CD14-positive monocyte (primary cell): ENCODE measurements at regions not wholly inside any gene's neighbourhood (a gene's known extent, or its start where the extent isn't known, plus 50 kb on each side); places are given as distances from the start of the nearest gene placed in this dataset.
A peak's percentile ranks its signal among the peaks of the same experiment; 100 is the strongest.
"Not testable (repeated sequence)": the region's sequence is repeated elsewhere in the genome, so short reads cannot be mapped to it uniquely, and the experiment has no call there.

Experiments
- DNase-seq, 3 donors: peaks; one replicate each; pipeline ENCODE4 v3.0.0-alpha.2; 2011 to 2022
- H2AFZ ChIP-seq: 2 replicates; pipeline ENCODE4 v1.6.0; 2012; ENCODE audit warnings: mild to moderate bottlenecking, low read depth, low read length, inconsistent platforms; ENCODE audit not compliant: insufficient read depth, poor library complexity, severe bottlenecking
- H3K27ac ChIP-seq, 2 donors: 1 replicate in 1 of 2; 2 replicates in 1 of 2; pipeline ENCODE4 v1.5.1; 2012 to 2013; ENCODE audit warnings: low read length in 2 of 2, control low read depth in 1 of 2, inconsistent platforms in 1 of 2, low read depth in 1 of 2, mild to moderate bottlenecking in 1 of 2
- H3K27me3 ChIP-seq, 2 donors: one replicate each; pipeline versions ENCODE4 v1.6.0 to v1.6.1; 2011 to 2013; ENCODE audit warnings: low read length in 2 of 2; ENCODE audit not compliant: control insufficient read depth in 2 of 2, insufficient read depth in 2 of 2
- H3K36me3 ChIP-seq, 2 donors: replicated peaks in 1 of 2; 1 replicate in 1 of 2; 2 replicates in 1 of 2; pipeline versions ENCODE4 v1.5.1 to v1.6.1; 2012 to 2013; ENCODE audit warnings: low read length in 2 of 2, control low read depth in 1 of 2, inconsistent platforms in 1 of 2, mild to moderate bottlenecking in 1 of 2; ENCODE audit not compliant: insufficient read depth in 2 of 2, control insufficient read depth in 1 of 2
- H3K4me1 ChIP-seq, 2 donors: 1 replicate in 1 of 2; 2 replicates in 1 of 2; pipeline versions ENCODE4 v1.5.1 to v1.6.1; 2012 to 2013; ENCODE audit warnings: low read length in 2 of 2, control low read depth in 1 of 2, inconsistent platforms in 1 of 2, mild to moderate bottlenecking in 1 of 2, moderate library complexity in 1 of 2; ENCODE audit not compliant: insufficient read depth in 2 of 2, control insufficient read depth in 1 of 2
- H3K4me2 ChIP-seq: replicated peaks from 2 replicates; pipeline ENCODE3; 2012; ENCODE audit warnings: low read length, moderate library complexity, mild to moderate bottlenecking; ENCODE audit not compliant: poor library complexity, severe bottlenecking; ENCODE audit errors: extremely low read depth
- H3K4me3 ChIP-seq, 3 experiments: fragments of 200-600 bp in 1 of 3; sonication (generic) in 1 of 3; replicated peaks in 1 of 3; 1 replicate in 2 of 3; 2 replicates in 1 of 3; pipeline ENCODE4 v1.5.1; 2011 to 2013; ENCODE audit warnings: low read length in 3 of 3, mild to moderate bottlenecking in 3 of 3, control low read depth in 2 of 3, low read depth in 2 of 3, inconsistent platforms in 1 of 3, moderate library complexity in 1 of 3
- H3K79me2 ChIP-seq: 2 replicates; pipeline ENCODE4 v1.6.0; 2012; ENCODE audit warnings: mild to moderate bottlenecking, control low read depth, inconsistent platforms, low read length, moderate library complexity; ENCODE audit not compliant: insufficient read depth
- H3K9ac ChIP-seq: 2 replicates; pipeline ENCODE4 v1.6.0; 2017; ENCODE audit warnings: low read length, mild to moderate bottlenecking; ENCODE audit not compliant: insufficient read depth, poor library complexity, severe bottlenecking
- H3K9me3 ChIP-seq, 2 donors: replicated peaks in 1 of 2; 1 replicate in 1 of 2; 2 replicates in 1 of 2; pipeline versions ENCODE4 v1.5.1 to v1.6.1; 2012 to 2013; ENCODE audit warnings: low read length in 2 of 2, control low read depth in 1 of 2; ENCODE audit not compliant: control insufficient read depth in 1 of 2, insufficient read depth in 1 of 2
- H4K20me1 ChIP-seq: 2 replicates; pipeline ENCODE4 v1.6.0; 2012; ENCODE audit warnings: mild to moderate bottlenecking, low read length, control low read depth, moderate library complexity; ENCODE audit not compliant: insufficient read depth
- H3K27ac Mint-ChIP-seq, 7 donors: one replicate each; pipeline ENCODE4 v1.8.0; 2020; ENCODE audit warnings: mild to moderate bottlenecking in 7 of 7, mixed read lengths in 7 of 7, moderate library complexity in 6 of 7, inconsistent platforms in 2 of 7
- H3K27me3 Mint-ChIP-seq, 3 donors: one replicate each; pipeline ENCODE4 v1.8.0; 2021 to 2022; ENCODE audit warnings: low read depth in 3 of 3, mild to moderate bottlenecking in 3 of 3, mixed read lengths in 3 of 3, moderate library complexity in 3 of 3, inconsistent platforms in 1 of 3
- H3K36me3 Mint-ChIP-seq, 2 donors: one replicate each; pipeline ENCODE4 v1.8.0; 2020; ENCODE audit warnings: mixed read lengths in 2 of 2, inconsistent platforms in 1 of 2, mild to moderate bottlenecking in 1 of 2
- H3K4me1 Mint-ChIP-seq: one replicate; pipeline ENCODE4 v1.8.0; 2020; ENCODE audit warnings: mild to moderate bottlenecking, mixed read lengths
- H3K4me3 Mint-ChIP-seq, 2 donors: one replicate each; pipeline ENCODE4 v1.8.0; 2020; ENCODE audit warnings: mild to moderate bottlenecking in 2 of 2, mixed read lengths in 2 of 2, moderate library complexity in 1 of 2
- H3K9me3 Mint-ChIP-seq, 7 donors: one replicate each; pipeline ENCODE4 v1.8.0; 2020 to 2022; ENCODE audit warnings: mixed read lengths in 7 of 7, mild to moderate bottlenecking in 6 of 7, moderate library complexity in 6 of 7, inconsistent platforms in 2 of 7
- CTCF ChIP-seq: fragments of 200-600 bp; IDR thresholded peaks from one replicate; pipeline ENCODE4 v1.8.0; 2022; ENCODE audit warnings: antibody characterized with exemption, mild to moderate bottlenecking
- WGBS: methylation state at CpG from one replicate; pipeline ENCODE4 v1.1.5; 2013; ENCODE audit warnings: missing lambda C conversion rate; ENCODE audit not compliant: insufficient coverage; 5-methylcytosine and 5-hydroxymethylcytosine counted together
- intact Hi-C, 2 donors: fragments of 100-400 bp; cut with micrococcal nuclease; formaldehyde crosslinking; loops; one replicate each; pipeline versions ENCODE4 v1.15.0 to v1.15.1; 2023

- Histone ChIP-seq H3K4me1 (peaks cover 0 to 4% of the 10 kb centered on the region in 2 donors), H3K79me2 (no peaks in the 10 kb centered on the region), H3K9me3 (no peaks in the 10 kb centered on the region), H3K4me2 (peak overlapping the region; percentile 61), H3K27ac (no peak overlapping the region), H3K4me3 (peak overlapping the region; percentile 25 to 66 (median 35)), H4K20me1 (no peaks in the 10 kb centered on the region), H3K36me3 (no peaks in the 10 kb centered on the region), H3K9ac (peak overlapping the region; percentile 48), H2AFZ (peak overlapping the region; percentile 58), H3K27me3 (no peaks in the 10 kb centered on the region)
- Mint-ChIP-seq H3K36me3 (no peaks in the 10 kb centered on the region), H3K27ac (peak overlapping the region in 2 of 7 donors; percentile 10 to 58), H3K9me3 (peaks cover 0 to 4% (median 0%) of the 10 kb centered on the region in 7 donors), H3K4me1 (peaks cover 11% of the 10 kb centered on the region), H3K4me3 (peak overlapping the region; percentile 83 to 97), H3K27me3 (peaks cover 0 to 3% (median 1%) of the 10 kb centered on the region in 3 donors)
- TF ChIP-seq CTCF: peak; percentile 69
- intact Hi-C loops: no loop called here
- peak in 2 of 3 donors; percentile 8 to 27 for DNase-seq
- 3% methylated on average over 8 of the region's 15 CpGs for WGBS
Measured at GRCh38 chr12:85468356-85469157, 188.5 kb downstream of the ALX1 start.

DNA sequence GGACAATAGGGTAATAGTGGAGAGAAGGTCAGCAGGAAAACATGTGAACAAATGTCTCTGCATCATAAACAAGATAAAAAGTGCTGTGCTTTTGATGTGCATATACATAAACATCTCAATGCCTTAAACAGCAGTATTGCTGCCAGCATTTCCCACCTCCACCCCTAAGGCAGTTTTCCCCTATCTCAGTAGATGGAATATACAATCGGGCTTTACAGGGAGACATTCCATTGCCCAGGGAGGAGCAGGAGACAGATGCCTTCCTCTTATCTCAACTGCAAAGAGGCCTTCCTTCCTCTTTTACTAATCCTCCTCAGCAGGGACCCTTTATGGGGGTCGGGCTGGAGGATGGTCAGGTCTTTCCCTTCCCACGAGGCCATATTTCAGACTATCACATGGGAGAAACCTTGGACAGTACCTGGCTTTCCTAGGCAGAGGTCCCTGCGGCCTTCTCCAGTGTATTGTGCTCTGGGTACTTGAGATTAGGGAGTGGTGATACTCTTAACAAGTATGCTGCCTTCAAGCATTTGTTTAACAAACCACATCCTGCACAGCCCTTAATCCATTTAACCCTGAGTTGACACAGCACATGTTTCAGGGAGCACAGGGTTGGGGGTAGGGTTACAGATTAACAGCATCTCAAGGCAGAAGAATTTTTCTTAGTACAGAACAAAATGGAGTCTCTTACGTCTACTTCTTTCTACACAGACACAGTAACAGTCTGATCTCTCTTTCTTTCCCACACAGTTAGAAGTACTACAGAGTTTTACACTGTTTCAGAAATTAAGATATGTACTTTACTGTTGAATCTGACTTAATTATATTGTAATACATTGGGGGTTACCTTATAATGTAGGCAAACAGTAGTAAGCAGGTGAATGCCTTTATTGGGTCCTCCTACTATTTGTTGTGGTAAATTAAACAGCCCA is 189.4 kb downstream of the ALX1 start:
- intact Hi-C loops, H3K36me3 ChIP-seq, H3K9me3 Mint-ChIP-seq, H3K27me3 Mint-ChIP-seq, H3K27me3 ChIP-seq, H3K9me3 ChIP-seq, H3K79me2 ChIP-seq, H3K4me1 ChIP-seq, H4K20me1 ChIP-seq, H3K27ac ChIP-seq, DNase-seq, H3K36me3 Mint-ChIP-seq: not testable (repeated sequence)
- Histone ChIP-seq H3K4me3 (peak overlapping the region; percentile 25 to 66 (median 35)), H3K4me2 (peak overlapping the region; percentile 61), H3K9ac (peak overlapping the region; percentile 48), H2AFZ (peak overlapping the region; percentile 58)
- Mint-ChIP-seq H3K27ac (peak overlapping the region in 2 of 7 donors; percentile 10 to 60), H3K4me1 (peaks cover 11% of the 10 kb centered on the region), H3K4me3 (peak overlapping the region; percentile 83 to 97)
- no CpG with 5 or more reads among the region's 5 CpGs for WGBS

DNA sequence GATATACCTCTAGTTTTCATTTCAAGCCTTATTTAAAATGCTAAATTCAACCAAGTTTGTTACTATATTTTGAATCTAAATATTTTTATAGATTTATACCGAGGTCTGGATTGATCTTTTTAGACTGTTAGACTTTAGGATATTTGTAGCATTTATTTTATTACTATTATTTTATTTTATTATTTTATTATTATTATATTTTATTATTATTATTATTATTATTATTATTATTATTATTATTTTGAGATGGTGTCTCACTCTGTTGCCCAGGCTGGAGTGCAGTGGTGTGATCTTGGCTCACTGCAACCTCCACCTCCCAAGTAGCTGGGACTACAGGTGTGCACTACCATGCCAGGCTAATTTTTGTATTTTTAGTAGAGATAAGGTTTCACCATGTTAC is 195.3 kb downstream of the ALX1 start:
- intact Hi-C loops, H3K36me3 Mint-ChIP-seq, H3K4me3 ChIP-seq, H3K4me1 Mint-ChIP-seq, H3K4me3 Mint-ChIP-seq, H3K27ac Mint-ChIP-seq, H3K9ac ChIP-seq, H4K20me1 ChIP-seq, H2AFZ ChIP-seq, H3K36me3 ChIP-seq, H3K4me2 ChIP-seq, H3K4me1 ChIP-seq, H3K9me3 ChIP-seq, H3K27me3 ChIP-seq, H3K27me3 Mint-ChIP-seq, DNase-seq, H3K9me3 Mint-ChIP-seq, H3K79me2 ChIP-seq, H3K27ac ChIP-seq: not testable (repeated sequence)
- WGBS: no CpG with 5 or more reads among the region's 1 CpG
